NB4 (cell line): ENCODE measurements at regions not wholly inside any gene's neighbourhood (a gene's known extent, or its start where the extent isn't known, plus 50 kb on each side); places are given as distances from the start of the nearest gene placed in this dataset.

Experiments used
- DNase-seq: peaks from one replicate; pipeline ENCODE4 v3.0.0; 2010; ENCODE audit warnings: low read depth
- H3K4me3 ChIP-seq: one replicate; pipeline ENCODE4 v1.5.1; 2011; ENCODE audit warnings: mild to moderate bottlenecking, low read depth, low read length, moderate library complexity
- CTCF ChIP-seq: IDR thresholded peaks from one replicate; pipeline ENCODE4 v1.5.1; 2012; ENCODE audit warnings: low read depth, low read length
- MAX ChIP-seq: IDR thresholded peaks from 2 replicates; pipeline ENCODE4 v1.6.1; 2011; ENCODE audit warnings: low read depth, low read length
- MYC ChIP-seq: IDR thresholded peaks from 2 replicates; pipeline ENCODE4 v1.6.1; 2011; ENCODE audit warnings: low read depth, low read length
- POLR2A ChIP-seq: IDR thresholded peaks from 2 replicates; pipeline ENCODE4 v1.6.1; 2011; ENCODE audit warnings: mild to moderate bottlenecking; ENCODE audit not compliant: insufficient read length; ENCODE audit errors: extremely low read depth

GRCh38 chr3:16121391-16121790 is 53.1 kb upstream of the GALNT15 start:
- no peak for TF ChIP-seq MYC
- no peak for TF ChIP-seq POLR2A
- no peak for TF ChIP-seq CTCF
- DNase-seq, result no peak
- H3K4me3 ChIP-seq, result no peak overlapping the region

GRCh38 chr3:16122155-16122554 is 52.3 kb upstream of the GALNT15 start:
- TF ChIP-seq MYC (no peak), CTCF (no peak), POLR2A (no peak), MAX (no peak)
- DNase-seq, result no peak
- no peak overlapping the region for H3K4me3 ChIP-seq

GRCh38 chr3:16122661-16123060 is 51.8 kb upstream of the GALNT15 start:
- H3K4me3 ChIP-seq, result no peak overlapping the region
- DNase-seq, result no peak
- no peak for TF ChIP-seq MYC
- no peak for TF ChIP-seq POLR2A
- no peak for TF ChIP-seq CTCF
- TF ChIP-seq MAX, result no peak

GRCh38 chr3:16124636-16125035 is 49.8 kb upstream of the GALNT15 start:
- H3K4me3 ChIP-seq, result no peak overlapping the region
- DNase-seq, result peak; percentile 15
- no peak for TF ChIP-seq CTCF
- no peak for TF ChIP-seq MAX
- no peak for TF ChIP-seq MYC
- TF ChIP-seq POLR2A, result no peak
